Upper lobe of left lung (tissue), 4 donors: ENCODE measurements at regions not wholly inside any gene's neighbourhood (a gene's known extent, or its start where the extent isn't known, plus 50 kb on each side); places are given as distances from the start of the nearest gene placed in this dataset.
"Not testable (repeated sequence)": the region's sequence is repeated elsewhere in the genome, so short reads cannot be mapped to it uniquely, and the experiment has no call there.

Experiments used
- CTCF ChIP-seq, 6 experiments: fragments of 450-650 bp in 4 of 6; fragments of 200-600 bp in 2 of 6; sonication (generic) in 2 of 6; IDR thresholded peaks; one replicate each; pipeline ENCODE4 v1.5.1; 2016 to 2019; ENCODE audit warnings: antibody characterized with exemption in 6 of 6
- POLR2AphosphoS5 ChIP-seq, 2 donors: sonication (generic); formaldehyde crosslinking; IDR thresholded peaks; one replicate each; pipeline ENCODE4 v1.5.1; 2017; ENCODE audit warnings: antibody characterized with exemption in 2 of 2

- not testable (repeated sequence) for TF ChIP-seq CTCF, POLR2AphosphoS5 (IDR thresholded peaks at IDR 0.05)
These were observed 221.5 kb downstream of the NNT start for GRCh38 chr5:43824325-43824964.
